GM18508 (cell line): ENCODE measurements at regions not wholly inside any gene's neighbourhood (a gene's known extent, or its start where the extent isn't known, plus 50 kb on each side); places are given as distances from the start of the nearest gene placed in this dataset.
"Not testable (repeated sequence)": the region's sequence is repeated elsewhere in the genome, so short reads cannot be mapped to it uniquely, and the experiment has no call there.

Experiments used
- ATAC-seq: cut with Tn5 transposase; IDR thresholded peaks from one replicate; pipeline ENCODE4 v1.9.1; 2021; ENCODE audit warnings: moderate number of reproducible peaks; ENCODE audit not compliant: insufficient read depth, unreplicated experiment

DNA sequence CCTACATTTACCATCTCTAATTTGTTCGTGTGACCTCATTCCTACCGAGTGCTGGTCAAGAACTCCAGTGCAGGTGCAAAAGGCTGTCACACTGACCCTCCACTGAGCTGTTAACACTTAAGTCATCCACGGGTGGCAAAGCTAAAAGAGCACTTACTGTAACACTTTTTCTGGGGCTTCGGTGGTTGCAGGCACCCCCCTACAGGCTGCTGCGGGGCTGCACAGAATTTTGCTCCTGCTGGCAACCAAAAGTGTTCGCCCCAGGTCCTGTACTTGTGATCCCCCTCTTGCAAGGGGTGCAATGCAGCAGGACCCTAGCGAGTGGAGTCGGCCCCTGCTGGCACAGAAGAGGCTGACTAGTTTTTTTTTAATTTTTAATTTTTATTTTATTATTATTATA, 298.9 kb upstream of the CNTNAP2 start:
- no peak for ATAC-seq

DNA sequence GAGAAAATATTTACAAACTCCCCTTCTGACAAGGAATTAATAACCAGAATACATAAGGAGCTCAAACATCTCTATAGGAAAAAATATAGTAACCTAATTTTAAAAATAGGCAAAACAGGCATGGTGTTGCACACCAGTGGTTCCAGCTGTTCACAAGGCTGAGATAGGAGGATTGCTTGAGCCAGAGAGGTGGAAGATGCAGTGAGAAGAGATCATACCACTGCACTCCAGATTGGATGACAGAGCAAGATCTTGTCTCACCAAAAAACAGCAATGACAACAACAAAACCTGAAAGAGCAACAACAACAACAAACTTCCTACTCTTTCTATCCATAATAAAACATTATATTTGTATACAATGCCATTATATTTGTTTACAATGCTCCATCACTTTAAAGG, 304.4 kb upstream of the CNTNAP2 start:
- no peak for ATAC-seq

- not testable (repeated sequence) for ATAC-seq
Measured at GRCh38 chr7:145805496-145805895, 311.1 kb upstream of the CNTNAP2 start.

- ATAC-seq = no peak
Measured at GRCh38 chr7:145797507-145797906, 319.1 kb upstream of the CNTNAP2 start.

GRCh38 chr7:145795132-145795531, 321.5 kb upstream of the CNTNAP2 start:
- no peak for ATAC-seq

- no peak for ATAC-seq
Measured at GRCh38 chr7:145784809-145785780, 331.5 kb upstream of the CNTNAP2 start.

DNA sequence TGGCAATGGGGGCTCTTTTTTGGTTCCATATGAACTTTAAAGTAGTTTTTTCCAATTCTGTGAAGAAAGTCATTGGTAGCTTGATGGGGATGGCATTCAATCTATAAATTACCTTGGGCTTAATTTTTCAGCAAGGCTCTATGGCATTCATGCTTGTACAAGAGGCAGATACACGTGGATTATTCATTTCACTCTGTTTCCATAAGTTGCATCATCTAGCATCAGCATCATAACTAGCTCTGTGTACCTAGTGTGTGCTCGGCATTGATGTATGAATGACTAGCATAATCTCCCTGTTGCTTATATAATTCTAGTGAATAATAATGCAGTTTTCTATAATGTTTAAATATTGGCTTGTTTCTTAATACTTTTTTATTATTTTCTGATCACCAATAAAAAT, 335.2 kb upstream of the CNTNAP2 start:
- not testable (repeated sequence) for ATAC-seq

DNA sequence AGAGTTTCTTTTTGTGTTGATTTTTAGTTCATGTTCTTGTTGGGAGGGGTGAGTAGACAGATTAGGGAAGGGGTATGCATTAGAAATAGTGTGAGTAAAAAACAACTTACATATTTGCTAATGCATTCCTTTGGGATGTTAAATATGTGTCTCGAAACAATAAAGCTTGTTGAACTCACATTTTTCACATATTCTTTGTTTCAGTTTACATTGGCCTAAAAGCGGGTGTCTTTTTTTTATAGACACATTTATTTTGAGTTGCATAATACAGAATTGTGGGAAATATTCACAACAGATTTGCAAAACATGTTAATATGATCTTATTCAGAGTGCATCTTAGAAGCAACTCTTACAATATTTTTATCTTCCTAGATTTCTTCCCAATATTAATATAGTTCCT, 337.5 kb upstream of the CNTNAP2 start:
- no peak for ATAC-seq

GRCh38 chr7:145774777-145775176, 341.8 kb upstream of the CNTNAP2 start:
- ATAC-seq = no peak

- no peak for ATAC-seq
Measured at GRCh38 chr7:145753004-145753403, 363.6 kb upstream of the CNTNAP2 start.

GRCh38 chr7:145737617-145738016, 379.0 kb upstream of the CNTNAP2 start:
- ATAC-seq = no peak

DNA sequence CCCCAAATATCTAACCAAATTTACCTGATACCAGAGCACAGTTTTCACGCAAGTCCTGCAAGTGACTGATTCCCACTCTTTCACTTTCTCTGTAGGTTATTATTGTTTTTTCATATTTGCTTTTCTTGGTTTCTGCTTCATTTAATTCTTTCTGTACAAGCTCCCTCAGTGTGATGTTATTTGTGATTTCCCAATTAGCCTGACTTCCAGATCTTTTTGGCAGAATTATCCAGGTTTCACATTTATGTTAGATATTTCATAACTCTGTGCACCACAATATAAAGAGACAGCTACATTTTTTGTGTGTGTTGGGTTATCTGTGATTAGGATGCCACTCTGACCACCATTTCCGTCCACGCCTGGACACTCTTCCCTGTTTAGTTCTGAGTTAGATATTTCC, 381.5 kb upstream of the CNTNAP2 start:
- no peak for ATAC-seq

- no peak for ATAC-seq
Measured at GRCh38 chr7:145732521-145732920, 384.1 kb upstream of the CNTNAP2 start.

DNA sequence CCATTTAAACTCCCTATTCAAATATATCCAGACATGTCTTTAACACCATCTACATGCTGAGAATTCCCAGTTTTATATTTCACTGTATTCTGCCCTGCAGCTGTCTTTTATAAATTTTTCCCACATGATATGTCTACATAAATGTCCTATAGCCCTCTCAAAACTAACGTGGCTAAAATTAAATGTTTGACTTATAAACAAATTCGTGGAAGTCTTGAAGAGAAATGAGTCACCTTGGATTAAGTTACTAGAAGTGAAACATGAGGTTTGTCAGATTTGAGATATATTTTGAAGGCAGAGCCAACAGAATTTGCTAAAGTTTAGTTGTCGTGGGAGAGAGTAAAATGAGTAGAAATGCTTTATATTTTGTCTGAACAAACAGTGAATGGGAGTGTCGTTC, 386.9 kb upstream of the CNTNAP2 start:
- ATAC-seq = no peak

GRCh38 chr7:145718129-145718528, 398.5 kb upstream of the CNTNAP2 start:
- ATAC-seq = no peak

- ATAC-seq = no peak
Measured at GRCh38 chr7:145700488-145700887, 416.1 kb upstream of the CNTNAP2 start.

DNA sequence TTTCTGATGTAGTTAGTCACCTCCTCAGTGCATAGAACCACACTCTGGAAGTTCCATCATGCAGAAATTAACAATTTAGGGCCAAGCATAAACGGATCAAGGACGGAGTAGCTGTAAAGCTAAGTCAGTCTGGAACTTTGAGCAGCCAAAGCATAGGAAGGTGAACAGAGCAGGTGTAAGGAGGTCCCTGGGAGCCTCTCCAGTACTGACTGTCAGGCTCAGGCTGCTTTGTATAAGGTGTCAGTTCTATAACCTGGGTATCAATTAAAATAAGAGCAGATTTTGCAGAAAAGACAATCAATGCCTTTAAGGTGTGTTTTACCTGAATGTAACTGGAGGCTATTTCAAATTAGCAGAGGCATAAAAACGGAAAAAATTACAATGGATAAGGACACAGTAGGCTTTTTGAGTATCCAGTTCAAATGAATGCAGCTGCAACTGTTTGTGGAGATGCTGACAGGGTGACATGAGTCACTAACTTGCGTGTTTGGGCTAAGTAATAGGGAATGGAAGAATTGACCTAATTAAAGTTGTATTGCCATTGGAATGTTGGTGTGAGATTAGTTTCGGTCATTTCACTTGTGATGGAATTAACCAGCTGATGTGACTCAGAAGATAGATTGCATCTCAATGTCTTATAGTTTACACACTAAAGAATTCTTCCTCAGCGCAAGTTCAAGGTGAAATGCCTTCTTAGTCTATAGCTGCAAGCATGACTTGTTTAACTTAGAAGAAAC, 417.9 kb upstream of the CNTNAP2 start:
- no peak for ATAC-seq

DNA sequence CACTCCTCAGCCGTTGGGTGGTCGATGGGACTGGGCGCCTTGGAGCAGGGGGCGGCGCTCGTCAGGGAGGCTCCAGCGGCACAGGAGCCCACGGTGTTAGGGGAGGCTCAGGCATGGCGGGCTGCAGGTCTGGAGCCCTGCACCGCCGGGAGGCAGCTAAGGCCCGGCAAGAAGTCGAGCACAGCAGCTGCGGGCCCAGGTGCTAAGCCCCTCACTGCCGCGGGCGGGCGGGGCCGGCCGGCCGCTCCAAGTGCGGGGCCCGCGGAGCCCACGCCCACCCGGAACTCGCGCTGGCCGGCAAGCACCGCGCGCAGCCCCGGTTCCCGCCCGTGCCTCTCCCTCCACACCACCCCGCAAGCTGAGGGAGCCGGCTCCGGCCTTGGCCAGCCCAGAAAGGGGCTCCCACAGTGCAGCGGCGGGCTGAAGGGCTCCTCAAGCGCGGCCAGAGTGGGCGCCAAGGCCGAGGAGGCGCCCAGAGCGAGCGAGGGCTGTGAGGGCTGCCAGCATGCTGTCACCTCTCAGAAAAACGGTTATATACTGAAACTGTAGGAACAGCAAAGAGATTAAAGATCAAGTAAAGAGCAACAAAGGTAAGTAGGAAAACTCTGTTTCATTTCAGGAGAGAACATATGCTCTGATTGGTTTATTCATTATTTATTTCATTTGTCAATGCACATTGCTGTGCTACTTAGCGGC, 419.0 kb upstream of the CNTNAP2 start:
- not testable (repeated sequence) for ATAC-seq

DNA sequence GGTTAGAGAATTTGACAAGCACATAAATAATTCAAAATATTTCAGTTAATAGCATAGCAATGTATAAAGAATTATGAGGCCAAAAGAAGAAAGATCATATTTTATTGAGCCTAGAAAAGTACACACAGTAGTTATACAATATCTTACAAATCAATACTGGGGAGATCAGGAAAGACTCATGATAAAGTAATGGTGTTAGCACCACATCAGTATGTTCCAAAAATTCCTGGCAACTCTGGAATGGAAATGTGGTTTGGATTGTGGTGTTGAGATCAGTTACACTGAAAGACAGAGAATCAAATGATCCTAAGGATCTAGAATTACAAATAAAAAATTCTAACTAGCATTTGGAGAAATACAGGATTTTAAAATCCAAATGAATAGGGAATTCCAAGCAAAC, 420.5 kb upstream of the CNTNAP2 start:
- no peak for ATAC-seq

DNA sequence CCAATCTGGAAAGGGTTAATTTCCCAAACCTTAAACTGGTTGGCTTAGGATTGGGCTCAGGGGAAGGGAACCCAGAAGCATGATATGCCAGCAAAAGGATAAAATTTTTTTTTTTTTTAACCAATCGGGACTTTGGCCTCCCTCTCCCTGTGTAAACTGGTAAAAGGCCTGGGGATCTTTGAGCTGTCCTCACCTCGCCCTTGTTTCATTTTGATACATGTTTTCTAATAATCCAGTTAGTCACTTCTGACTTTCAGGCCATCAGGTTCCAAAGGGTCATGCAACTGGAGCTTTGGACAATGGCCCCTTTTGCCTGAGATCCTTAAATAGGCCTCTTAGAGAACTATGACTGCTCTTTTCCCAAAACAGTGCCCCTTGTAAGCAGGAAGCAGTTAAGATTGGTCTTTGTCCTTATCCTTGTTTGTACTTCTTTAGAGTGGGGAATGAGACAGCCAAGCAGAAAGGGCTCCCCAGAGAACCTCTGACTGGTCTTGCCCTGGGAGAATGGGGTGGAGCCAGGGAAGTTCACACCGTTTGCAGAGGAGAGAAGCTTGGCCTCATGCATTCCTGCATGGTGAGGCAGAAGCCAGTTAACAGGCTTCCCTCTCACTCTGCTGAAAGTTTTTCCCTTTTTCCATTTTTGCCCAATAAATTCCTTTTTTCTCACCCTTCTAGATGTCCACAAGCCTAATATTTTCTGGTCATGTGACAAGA, 424.2 kb upstream of the CNTNAP2 start:
- ATAC-seq = no peak
